ENCODE measurements at regions not wholly inside any gene's neighbourhood (a gene's known extent, or its start where the extent isn't known, plus 50 kb on each side); places are given as distances from the start of the nearest gene placed in this dataset.

- TF ChIP-seq RAD21 (conservative IDR thresholded peaks at IDR 0.05) (no peak), CTCF (IDR thresholded peaks at IDR 0.05; ENCODE audit: poor library complexity, severe bottlenecking) (no peak), EZH2 (IDR thresholded peaks at IDR 0.05; ENCODE audit: borderline replicate concordance, insufficient read depth, low read length, poor library complexity, severe bottlenecking) (no peak), EP300 (conservative IDR thresholded peaks at IDR 0.05; ENCODE audit: poor library complexity, severe bottlenecking) (no peak), POLR2AphosphoS5 (IDR thresholded peaks at IDR 0.05) (no peak)
These were observed 252.4 kb upstream of the TBX3 start for GRCh38 chr12:114936148-114937079.
